ENCODE measurements at regions not wholly inside any gene's neighbourhood (a gene's known extent, or its start where the extent isn't known, plus 50 kb on each side); places are given as distances from the start of the nearest gene placed in this dataset.

- H3K9me3 ChIP-seq: no peaks in the 10 kb centered on the region
- no peak overlapping the region for H3K4me3 ChIP-seq (ENCODE audit: low read depth in 1 of 2, low read length in 1 of 2)
- no peak for TF ChIP-seq CTCF (IDR thresholded peaks at IDR 0.05)
- no peaks in the 10 kb centered on the region for H3K4me1 ChIP-seq (ENCODE audit: control insufficient read depth in 1 of 2, insufficient read depth in 1 of 2, low read depth in 1 of 2, low read length in 1 of 2)
- no peaks in the 10 kb centered on the region for H3K36me3 ChIP-seq
- H3K27me3 ChIP-seq: no peaks in the 10 kb centered on the region
- H3K27ac ChIP-seq: no peak overlapping the region
Measured at GRCh38 chr12:89033062-89033461, 319.2 kb downstream of the DUSP6 start.

- H3K27me3 ChIP-seq: no peaks in the 10 kb centered on the region
- TF ChIP-seq CTCF (IDR thresholded peaks at IDR 0.05): no peak
Measured at GRCh38 chr12:89029961-89030360, 322.3 kb downstream of the DUSP6 start.

GRCh38 chr12:89024580-89024979 is 327.7 kb downstream of the DUSP6 start:
- no peaks in the 10 kb centered on the region for H3K27me3 ChIP-seq
- no peak for TF ChIP-seq CTCF (IDR thresholded peaks at IDR 0.05)
- H3K27ac ChIP-seq: no peak overlapping the region
- H3K36me3 ChIP-seq: no peaks in the 10 kb centered on the region
- H3K4me1 ChIP-seq (ENCODE audit: control insufficient read depth in 1 of 2, insufficient read depth in 1 of 2, low read depth in 1 of 2, low read length in 1 of 2): peaks cover 3 to 4% of the 10 kb centered on the region in 2 experiments
- H3K4me3 ChIP-seq (ENCODE audit: low read depth in 1 of 2, low read length in 1 of 2): no peak overlapping the region
- H3K9me3 ChIP-seq: no peaks in the 10 kb centered on the region

More at GRCh38 chr12:89029961-89030360, 322.3 kb downstream of the DUSP6 start:
- Histone ChIP-seq H3K27ac (no peak overlapping the region), H3K36me3 (no peaks in the 10 kb centered on the region), H3K9me3 (no peaks in the 10 kb centered on the region), H3K4me1 (ENCODE audit: control insufficient read depth in 1 of 2, insufficient read depth in 1 of 2, low read depth in 1 of 2, low read length in 1 of 2) (no peaks in the 10 kb centered on the region), H3K4me3 (ENCODE audit: low read depth in 1 of 2, low read length in 1 of 2) (no peak overlapping the region)

- Histone ChIP-seq H3K27me3 (no peaks in the 10 kb centered on the region), H3K9me3 (no peaks in the 10 kb centered on the region), H3K27ac (no peak overlapping the region), H3K4me3 (ENCODE audit: low read depth in 1 of 2, low read length in 1 of 2) (no peak overlapping the region), H3K4me1 (ENCODE audit: control insufficient read depth in 1 of 2, insufficient read depth in 1 of 2, low read depth in 1 of 2, low read length in 1 of 2) (peaks cover 6 to 9% of the 10 kb centered on the region in 2 experiments), H3K36me3 (no peaks in the 10 kb centered on the region)
- no peak for TF ChIP-seq CTCF (IDR thresholded peaks at IDR 0.05)
Measured at GRCh38 chr12:89023936-89024335, 328.4 kb downstream of the DUSP6 start.

GRCh38 chr12:89020689-89021088 is 331.6 kb downstream of the DUSP6 start:
- no peaks in the 10 kb centered on the region for H3K9me3 ChIP-seq
- no peak overlapping the region for H3K27ac ChIP-seq
- TF ChIP-seq CTCF (IDR thresholded peaks at IDR 0.05): no peak
- no peaks in the 10 kb centered on the region for H3K27me3 ChIP-seq
- H3K4me1 ChIP-seq (ENCODE audit: control insufficient read depth in 1 of 2, insufficient read depth in 1 of 2, low read depth in 1 of 2, low read length in 1 of 2): peaks cover 6 to 9% of the 10 kb centered on the region in 2 experiments
- no peak overlapping the region for H3K4me3 ChIP-seq (ENCODE audit: low read depth in 1 of 2, low read length in 1 of 2)
- H3K36me3 ChIP-seq: no peaks in the 10 kb centered on the region

GRCh38 chr12:89020121-89020480 is 332.2 kb downstream of the DUSP6 start:
- no peak overlapping the region for H3K27ac ChIP-seq
- no peaks in the 10 kb centered on the region for H3K9me3 ChIP-seq
- H3K36me3 ChIP-seq: no peaks in the 10 kb centered on the region
- H3K27me3 ChIP-seq: no peaks in the 10 kb centered on the region
- peaks cover 6 to 9% of the 10 kb centered on the region in 2 experiments for H3K4me1 ChIP-seq (ENCODE audit: control insufficient read depth in 1 of 2, insufficient read depth in 1 of 2, low read depth in 1 of 2, low read length in 1 of 2)
- TF ChIP-seq CTCF (IDR thresholded peaks at IDR 0.05): no peak
- H3K4me3 ChIP-seq (ENCODE audit: low read depth in 1 of 2, low read length in 1 of 2): no peak overlapping the region
